ENCODE measurements at regions not wholly inside any gene's neighbourhood (a gene's known extent, or its start where the extent isn't known, plus 50 kb on each side); places are given as distances from the start of the nearest gene placed in this dataset.

GRCh38 chr16:86118467-86119307 lies 219.7 kb downstream of the IRF8 start:
- TF ChIP-seq CTCF (IDR thresholded peaks at IDR 0.05) = no peak
- no peak for TF ChIP-seq POLR2A (IDR thresholded peaks at IDR 0.05)
- no peak for TF ChIP-seq EP300 (IDR thresholded peaks at IDR 0.05)

All from sigmoid colon (tissue), 4 donors.